Duodenal mucosa (tissue), 2 donors: ENCODE measurements at regions not wholly inside any gene's neighbourhood (a gene's known extent, or its start where the extent isn't known, plus 50 kb on each side); places are given as distances from the start of the nearest gene placed in this dataset.

Source experiments
- H3K27ac ChIP-seq: one replicate; pipeline ENCODE4 v1.7.0; 2013; ENCODE audit warnings: low read depth, low read length
- H3K27me3 ChIP-seq, 2 donors: one replicate each; pipeline ENCODE4 v1.7.0; 2013; ENCODE audit warnings: low read length in 2 of 2, control low read depth in 1 of 2; ENCODE audit not compliant: insufficient read depth in 2 of 2, control insufficient read depth in 1 of 2
- H3K36me3 ChIP-seq, 2 donors: one replicate each; pipeline ENCODE4 v1.7.0; 2013; ENCODE audit warnings: low read length in 2 of 2, control low read depth in 1 of 2; ENCODE audit not compliant: insufficient read depth in 2 of 2, control insufficient read depth in 1 of 2
- H3K4me1 ChIP-seq, 2 donors: one replicate each; pipeline ENCODE4 v1.7.0; 2013; ENCODE audit warnings: low read length in 2 of 2, control low read depth in 1 of 2; ENCODE audit not compliant: insufficient read depth in 2 of 2, control insufficient read depth in 1 of 2
- H3K4me3 ChIP-seq, 2 donors: one replicate each; pipeline ENCODE4 v1.7.0; 2013; ENCODE audit warnings: low read length in 2 of 2, low read depth in 1 of 2
- H3K9ac ChIP-seq, 2 donors: one replicate each; pipeline ENCODE4 v1.7.0; 2013; ENCODE audit warnings: low read length in 2 of 2, low read depth in 1 of 2
- H3K9me3 ChIP-seq, 2 donors: one replicate each; pipeline ENCODE4 v1.7.0; 2013; ENCODE audit warnings: low read length in 2 of 2, control low read depth in 1 of 2; ENCODE audit not compliant: control insufficient read depth in 1 of 2

- no peaks in the 10 kb centered on the region for H3K27me3 ChIP-seq
- no peak overlapping the region for H3K4me3 ChIP-seq
- no peaks in the 10 kb centered on the region for H3K9me3 ChIP-seq
- no peak overlapping the region for H3K27ac ChIP-seq
- H3K36me3 ChIP-seq, result no peaks in the 10 kb centered on the region
- H3K4me1 ChIP-seq, result no peaks in the 10 kb centered on the region
- H3K9ac ChIP-seq, result no peak overlapping the region
Observed at GRCh38 chr7:155162422-155162821, 92.3 kb downstream of the HTR5A start.

GRCh38 chr7:155163696-155164095 lies 93.6 kb downstream of the HTR5A start:
- H3K9ac ChIP-seq, result no peak overlapping the region
- H3K4me1 ChIP-seq, result no peaks in the 10 kb centered on the region
- no peak overlapping the region for H3K4me3 ChIP-seq
- H3K27me3 ChIP-seq, result no peaks in the 10 kb centered on the region
- H3K27ac ChIP-seq, result no peak overlapping the region
- H3K36me3 ChIP-seq, result no peaks in the 10 kb centered on the region
- no peaks in the 10 kb centered on the region for H3K9me3 ChIP-seq

GRCh38 chr7:155164316-155164715 lies 94.2 kb downstream of the HTR5A start:
- Histone ChIP-seq H3K4me1 (no peaks in the 10 kb centered on the region), H3K4me3 (no peak overlapping the region), H3K36me3 (no peaks in the 10 kb centered on the region), H3K9ac (no peak overlapping the region), H3K27me3 (no peaks in the 10 kb centered on the region), H3K9me3 (no peaks in the 10 kb centered on the region), H3K27ac (no peak overlapping the region)

GRCh38 chr7:155166108-155166507 lies 96.0 kb downstream of the HTR5A start:
- H3K9ac ChIP-seq, result no peak overlapping the region
- no peaks in the 10 kb centered on the region for H3K36me3 ChIP-seq
- no peaks in the 10 kb centered on the region for H3K27me3 ChIP-seq
- no peaks in the 10 kb centered on the region for H3K4me1 ChIP-seq
- no peak overlapping the region for H3K27ac ChIP-seq
- no peaks in the 10 kb centered on the region for H3K9me3 ChIP-seq
- no peak overlapping the region for H3K4me3 ChIP-seq

GRCh38 chr7:155166673-155167370 lies 96.7 kb downstream of the HTR5A start:
- Histone ChIP-seq H3K9ac (no peak overlapping the region), H3K4me1 (no peaks in the 10 kb centered on the region), H3K36me3 (no peaks in the 10 kb centered on the region), H3K4me3 (no peak overlapping the region), H3K9me3 (no peaks in the 10 kb centered on the region), H3K27me3 (peaks cover 0 to 6% of the 10 kb centered on the region in 2 donors), H3K27ac (no peak overlapping the region)

- peaks cover 3 to 6% of the 10 kb centered on the region in 2 donors for H3K27me3 ChIP-seq
- H3K9me3 ChIP-seq, result no peaks in the 10 kb centered on the region
- H3K4me3 ChIP-seq, result no peak overlapping the region
- no peaks in the 10 kb centered on the region for H3K36me3 ChIP-seq
- H3K27ac ChIP-seq, result no peak overlapping the region
- no peak overlapping the region for H3K9ac ChIP-seq
- no peaks in the 10 kb centered on the region for H3K4me1 ChIP-seq
Observed at GRCh38 chr7:155167706-155168365, 97.7 kb downstream of the HTR5A start.

- no peak overlapping the region for H3K27ac ChIP-seq
- no peak overlapping the region for H3K9ac ChIP-seq
- H3K9me3 ChIP-seq, result no peaks in the 10 kb centered on the region
- no peak overlapping the region for H3K4me3 ChIP-seq
- H3K4me1 ChIP-seq, result no peaks in the 10 kb centered on the region
- peaks cover 4 to 6% of the 10 kb centered on the region in 2 donors for H3K27me3 ChIP-seq
- H3K36me3 ChIP-seq, result no peaks in the 10 kb centered on the region
Observed at GRCh38 chr7:155168597-155169480, 98.7 kb downstream of the HTR5A start.

- Histone ChIP-seq H3K27me3 (peaks cover 5 to 6% of the 10 kb centered on the region in 2 donors), H3K4me3 (no peak overlapping the region), H3K36me3 (no peaks in the 10 kb centered on the region), H3K27ac (no peak overlapping the region), H3K4me1 (no peaks in the 10 kb centered on the region), H3K9me3 (no peaks in the 10 kb centered on the region), H3K9ac (no peak overlapping the region)
Observed at GRCh38 chr7:155169498-155170065, 99.5 kb downstream of the HTR5A start.

- H3K4me3 ChIP-seq, result no peak overlapping the region
Observed at GRCh38 chr7:155170331-155170730, 100.2 kb downstream of the HTR5A start.

GRCh38 chr7:155172141-155172540 lies 102.0 kb downstream of the HTR5A start:
- Histone ChIP-seq H3K4me1 (no peaks in the 10 kb centered on the region), H3K4me3 (no peak overlapping the region), H3K9me3 (no peaks in the 10 kb centered on the region), H3K36me3 (no peaks in the 10 kb centered on the region), H3K27me3 (peaks cover 5 to 6% of the 10 kb centered on the region in 2 donors), H3K27ac (no peak overlapping the region), H3K9ac (no peak overlapping the region)

More at GRCh38 chr7:155170331-155170730, 100.2 kb downstream of the HTR5A start:
- Histone ChIP-seq H3K9me3 (no peaks in the 10 kb centered on the region), H3K27me3 (peaks cover 5 to 6% of the 10 kb centered on the region in 2 donors), H3K4me1 (no peaks in the 10 kb centered on the region), H3K36me3 (no peaks in the 10 kb centered on the region), H3K27ac (no peak overlapping the region), H3K9ac (no peak overlapping the region)
